GM21367 (cell line): ENCODE measurements at regions not wholly inside any gene's neighbourhood (a gene's known extent, or its start where the extent isn't known, plus 50 kb on each side); places are given as distances from the start of the nearest gene placed in this dataset.

Experiments used
- ATAC-seq: cut with Tn5 transposase; IDR thresholded peaks from one replicate; pipeline ENCODE4 v1.9.1; 2021; ENCODE audit not compliant: unreplicated experiment

DNA sequence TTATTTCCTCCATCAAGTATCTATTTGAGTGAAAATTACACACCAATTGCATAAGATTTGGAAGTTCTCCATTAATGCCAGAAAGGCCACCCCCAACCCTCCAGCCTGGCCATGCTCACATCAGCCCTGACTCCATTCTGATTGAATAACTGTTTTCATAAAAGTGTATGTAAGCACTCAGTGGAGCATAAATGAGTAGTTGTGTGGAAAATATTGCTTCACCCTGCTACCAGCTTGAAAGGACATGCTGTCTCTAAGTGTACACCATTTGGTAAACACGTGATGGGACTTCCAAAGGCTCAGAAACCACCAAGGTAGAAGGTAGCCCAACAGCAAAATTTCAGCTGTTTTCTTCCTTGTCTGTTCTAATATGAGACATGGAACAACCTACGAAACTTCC is 393.8 kb downstream of the ZNF385D start:
- ATAC-seq, result no peak

DNA sequence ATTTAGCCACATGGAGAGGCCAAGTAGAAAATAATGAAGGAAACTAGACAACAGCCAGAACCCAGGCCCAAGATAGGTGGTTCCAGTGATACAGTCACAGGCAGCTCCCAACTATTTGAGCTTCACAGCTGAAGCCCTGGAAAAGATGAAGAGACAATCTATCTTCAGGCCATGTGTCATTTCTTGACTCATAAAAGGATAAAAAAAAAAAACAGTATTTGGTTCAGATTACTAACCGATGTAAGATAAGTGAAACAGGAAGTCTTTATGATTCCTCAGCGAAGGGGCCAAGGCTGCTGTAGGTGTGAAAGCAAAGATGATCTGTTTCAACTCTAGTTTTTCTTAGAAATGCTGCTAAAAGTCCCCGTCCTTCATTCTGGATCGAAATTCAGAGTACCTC is 394.6 kb downstream of the ZNF385D start:
- no peak for ATAC-seq

DNA sequence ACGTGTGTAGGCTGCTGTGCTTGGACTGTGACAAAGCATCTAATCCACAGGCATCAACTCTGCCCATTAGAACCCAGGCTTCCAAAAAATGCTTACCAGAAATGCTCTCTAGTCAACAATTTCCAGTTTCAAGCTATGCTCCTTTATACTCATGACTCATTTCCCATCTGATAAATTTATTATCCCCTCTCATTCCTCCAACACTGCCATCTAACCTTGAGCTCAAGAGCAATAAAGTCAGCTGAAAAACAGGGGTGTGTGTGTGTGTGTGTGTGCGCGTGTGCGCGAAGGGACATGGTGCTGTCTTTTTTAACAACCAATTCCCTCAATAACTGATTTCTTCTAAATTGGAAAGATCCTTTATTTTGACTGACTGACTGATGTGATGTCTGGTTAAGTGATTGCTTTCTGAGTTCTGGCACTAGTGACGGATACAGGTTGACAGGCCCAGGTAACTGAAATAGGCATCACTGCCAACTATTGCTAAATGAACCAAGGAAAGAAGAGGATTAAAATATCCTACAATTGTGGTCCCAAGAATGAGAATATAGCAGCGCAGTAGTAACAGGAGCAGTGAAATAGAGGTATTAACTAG is 405.5 kb downstream of the ZNF385D start:
- ATAC-seq, result no peak

GRCh38 chr3:21331857-21332256 is 419.2 kb downstream of the ZNF385D start:
- no peak for ATAC-seq

- ATAC-seq, result no peak
Observed at GRCh38 chr3:21331321-21331720, 419.7 kb downstream of the ZNF385D start.

DNA sequence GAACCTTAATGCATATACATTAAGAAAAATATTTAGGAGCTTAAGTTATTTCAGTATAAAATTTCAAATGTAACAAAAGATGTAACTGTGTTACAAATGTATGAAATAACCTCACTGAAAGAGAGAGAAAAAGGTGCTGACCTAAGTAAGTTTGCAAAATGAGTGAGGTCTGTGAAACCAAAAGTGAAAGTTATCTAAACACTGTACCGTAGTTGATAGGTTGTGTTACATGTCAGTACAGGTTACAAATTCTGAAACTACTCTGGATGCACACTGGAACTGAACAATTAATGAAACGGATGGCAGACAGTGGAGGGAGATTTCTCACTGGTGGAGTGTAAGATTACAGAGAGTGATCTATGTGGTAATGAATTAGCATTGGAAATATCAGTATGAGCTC is 420.7 kb downstream of the ZNF385D start:
- peak; percentile 72 for ATAC-seq

GRCh38 chr3:21328711-21329390 is 422.2 kb downstream of the ZNF385D start:
- no peak for ATAC-seq

DNA sequence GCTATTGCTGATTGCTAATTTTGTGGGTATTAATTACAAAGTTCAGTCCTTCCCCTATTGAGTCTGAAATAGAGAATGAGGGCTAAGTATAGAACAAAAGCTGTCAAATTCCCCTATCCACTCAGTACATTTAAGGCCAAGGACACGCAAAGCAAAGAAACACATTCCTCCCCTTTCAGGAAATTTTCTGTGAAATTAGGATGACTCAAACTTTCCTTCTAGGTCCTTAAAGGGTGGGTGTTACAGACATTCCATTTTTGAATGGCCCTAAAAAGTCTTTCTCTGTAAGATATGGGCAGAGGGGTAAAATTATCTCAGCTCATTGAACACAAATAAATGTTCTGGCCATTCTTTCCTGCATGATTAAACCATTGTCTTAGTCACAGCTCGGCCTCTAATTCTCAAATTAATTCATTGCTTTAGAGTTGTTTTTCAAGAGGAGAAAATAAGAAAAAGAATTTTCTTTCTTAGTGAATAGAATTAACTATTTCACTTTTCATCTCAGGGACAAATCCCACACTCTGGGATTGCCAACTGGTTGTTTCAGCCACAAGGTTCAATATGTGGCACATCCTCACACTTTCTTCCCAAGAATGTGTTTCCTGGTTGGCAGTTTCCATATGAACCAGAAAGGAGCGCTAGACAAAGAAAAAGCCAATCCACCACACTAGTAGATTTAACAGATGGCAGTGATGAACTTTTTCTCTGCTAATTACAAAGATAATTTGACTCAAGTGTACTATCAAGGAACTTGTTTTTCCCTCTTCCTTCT is 424.1 kb downstream of the ZNF385D start:
- ATAC-seq, result no peak

- ATAC-seq, result no peak
Observed at GRCh38 chr3:21314688-21315087, 436.3 kb downstream of the ZNF385D start.

DNA sequence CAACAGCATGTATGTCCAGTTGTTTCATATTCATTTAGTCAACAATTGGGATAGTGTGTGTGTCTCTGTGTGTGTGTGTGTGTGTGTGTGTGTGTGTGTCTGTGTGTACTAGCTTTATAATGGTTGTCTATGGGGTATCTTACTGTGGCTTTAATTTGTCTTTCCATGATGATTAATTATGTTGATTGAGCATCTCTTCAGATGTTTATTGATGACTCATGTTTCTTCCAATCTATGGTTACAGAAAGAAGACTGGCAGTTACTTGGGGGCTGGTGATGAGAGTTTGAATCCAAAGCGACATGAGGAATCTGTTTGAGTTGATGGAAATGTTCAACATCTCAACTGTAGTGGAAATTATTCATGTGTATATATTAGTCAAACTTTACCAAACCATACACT is 440.1 kb downstream of the ZNF385D start:
- no peak for ATAC-seq

DNA sequence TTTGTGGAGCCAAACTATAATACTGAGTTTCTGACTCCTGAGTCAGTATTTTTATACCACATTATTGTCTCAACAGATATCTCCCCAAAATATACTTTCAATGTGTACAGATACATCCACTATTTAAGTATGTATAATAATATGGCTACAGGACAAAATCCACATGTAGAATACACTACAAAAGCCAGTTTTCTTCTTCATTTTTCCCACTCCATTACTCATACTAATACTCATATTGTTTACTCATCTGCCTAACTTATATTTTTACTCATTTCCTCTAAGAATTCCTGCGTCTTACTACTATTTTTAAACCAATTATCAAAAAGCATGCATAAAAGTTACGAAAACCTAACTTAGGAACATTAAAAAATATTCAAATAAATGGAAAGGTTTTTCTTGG is 440.8 kb downstream of the ZNF385D start:
- ATAC-seq, result no peak

GRCh38 chr3:21297304-21297703 is 453.7 kb downstream of the ZNF385D start:
- ATAC-seq, result no peak

DNA sequence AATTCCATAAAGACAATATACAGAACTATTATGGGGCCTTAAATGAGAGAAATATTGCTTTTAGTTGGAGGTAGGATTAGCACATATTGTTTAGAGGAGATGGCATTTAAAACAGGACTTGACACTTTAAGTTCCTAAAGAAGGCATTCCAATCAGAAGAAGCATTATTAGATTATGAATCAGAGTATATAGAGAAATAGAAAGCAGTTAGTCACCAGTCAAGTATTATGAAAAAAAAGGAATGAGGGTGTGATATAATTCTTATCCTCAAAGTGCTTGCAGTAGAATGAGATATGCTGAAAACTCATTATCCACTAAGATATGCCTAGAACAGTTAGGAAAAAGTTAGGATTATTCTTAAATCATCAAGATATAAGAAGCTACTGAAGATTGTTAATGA is 456.2 kb downstream of the ZNF385D start:
- ATAC-seq, result no peak

DNA sequence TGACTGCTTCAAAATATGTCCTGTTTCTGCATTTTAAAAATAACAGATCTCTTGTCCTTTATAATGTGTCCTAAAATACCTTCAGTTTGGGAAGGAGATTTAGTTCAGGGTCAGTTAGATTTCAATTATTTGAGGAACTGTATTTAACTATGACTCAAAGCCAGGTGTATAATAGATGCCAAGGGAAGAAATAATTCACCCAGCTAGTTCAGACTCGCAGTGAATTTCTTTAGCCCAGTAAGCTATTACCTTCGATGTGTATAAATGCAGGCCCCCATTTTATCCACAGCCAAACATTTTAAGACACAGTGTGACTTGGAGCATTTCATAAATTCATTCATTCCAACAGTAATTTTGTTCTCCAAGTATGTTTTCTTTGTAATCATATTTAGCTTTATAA is 458.0 kb downstream of the ZNF385D start:
- ATAC-seq, result no peak

DNA sequence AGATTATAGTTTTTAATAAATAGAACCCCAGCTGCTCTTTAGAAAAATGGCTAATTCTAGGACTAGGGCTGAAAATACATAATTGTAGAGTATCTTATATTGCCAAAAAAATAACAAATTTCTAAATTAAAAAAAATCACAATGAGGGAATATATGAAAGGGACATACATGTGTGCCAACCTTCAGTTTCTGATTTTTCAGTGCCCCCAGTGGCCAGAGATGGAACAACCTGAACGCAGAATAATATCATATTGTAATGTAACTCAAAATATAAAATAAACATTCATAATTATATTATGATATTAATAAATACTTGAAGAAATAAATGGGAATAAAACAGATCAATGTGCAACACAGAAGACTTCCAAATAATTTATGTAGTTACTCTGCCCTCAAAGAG is 460.5 kb downstream of the ZNF385D start:
- ATAC-seq, result no peak

DNA sequence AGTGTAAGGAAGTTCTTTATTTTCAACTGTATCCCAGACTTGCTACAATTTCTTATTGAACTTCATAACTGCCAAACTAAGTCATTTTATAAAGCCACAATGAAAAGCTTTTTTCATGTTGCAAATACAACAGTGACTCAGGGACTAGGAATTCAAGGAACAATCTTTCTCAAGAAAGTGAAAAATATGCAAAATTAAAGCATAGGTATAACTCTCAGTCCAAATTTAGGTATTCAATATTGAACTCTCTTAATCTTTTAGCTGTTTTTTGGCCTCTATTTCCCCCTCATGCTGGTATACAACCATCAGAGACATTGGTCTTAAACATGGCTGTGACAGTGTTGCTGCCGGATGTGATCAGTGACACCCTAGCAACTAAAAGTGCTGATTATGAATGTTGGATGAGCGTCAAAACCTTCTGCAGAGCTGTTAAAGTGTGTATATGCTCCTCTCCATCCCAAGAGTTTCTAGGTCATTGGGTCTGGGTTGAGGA is 476.9 kb downstream of the ZNF385D start:
- ATAC-seq, result no peak

GRCh38 chr3:21273259-21274025 is 477.6 kb downstream of the ZNF385D start:
- no peak for ATAC-seq

GRCh38 chr3:21271606-21272016 is 479.4 kb downstream of the ZNF385D start:
- ATAC-seq, result no peak

DNA sequence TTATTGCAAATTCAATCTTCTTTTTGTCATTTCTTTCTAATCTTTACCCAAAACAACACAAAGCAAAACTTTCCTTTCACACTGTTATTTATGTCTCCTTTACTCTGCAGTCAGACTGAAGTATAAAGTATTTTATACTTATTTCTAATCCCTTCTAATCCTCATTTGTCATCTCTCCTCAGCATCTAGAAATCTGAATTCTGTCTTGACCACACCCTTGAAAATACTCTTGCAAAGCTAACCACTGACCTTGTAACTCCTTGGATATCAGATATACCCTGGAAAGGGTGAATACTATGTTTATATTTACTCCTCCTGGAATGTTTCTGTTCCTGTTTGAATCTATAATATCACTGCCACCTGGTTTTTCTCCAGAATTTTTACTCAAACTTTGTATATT is 481.1 kb downstream of the ZNF385D start:
- no peak for ATAC-seq

DNA sequence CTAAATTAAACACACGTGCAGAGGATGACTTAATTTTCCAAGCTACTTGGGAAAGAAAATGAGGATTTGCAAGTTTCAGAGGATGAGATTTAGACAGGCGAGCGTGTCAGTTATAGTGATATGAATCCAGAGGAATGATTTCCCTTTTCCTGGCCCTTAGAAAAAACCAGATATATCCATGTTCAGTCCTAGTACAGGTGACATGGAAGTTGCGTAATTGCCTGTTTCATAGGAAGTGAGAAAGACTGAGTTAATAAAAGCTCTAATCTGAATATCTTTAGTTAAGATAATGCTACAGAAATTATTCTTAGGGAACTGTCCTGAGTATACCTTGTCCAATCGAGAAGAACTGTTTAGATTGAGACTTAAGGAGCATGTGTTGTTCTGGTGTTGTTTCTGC is 490.5 kb downstream of the ZNF385D start:
- ATAC-seq, result no peak

DNA sequence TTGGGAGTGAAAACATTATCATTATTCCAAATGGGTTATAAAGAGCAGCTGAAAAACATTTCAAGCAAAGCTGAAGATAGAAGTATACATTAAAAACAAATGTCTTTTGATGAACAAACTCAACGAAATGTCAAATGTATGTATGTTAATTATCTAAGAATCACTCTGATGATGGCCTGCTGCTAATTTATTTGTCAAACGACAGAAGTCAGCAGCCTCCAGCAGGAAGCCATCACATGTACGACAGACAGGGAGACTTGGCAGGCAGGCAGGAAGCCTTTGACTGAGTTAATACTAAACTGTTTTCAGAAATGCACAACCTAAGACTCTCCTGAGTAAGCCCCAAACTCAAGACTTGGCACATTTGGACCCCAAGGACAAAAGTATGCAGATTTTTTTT is 491.1 kb downstream of the ZNF385D start:
- no peak for ATAC-seq
